Uterus (tissue), 3 donors: ENCODE measurements at regions not wholly inside any gene's neighbourhood (a gene's known extent, or its start where the extent isn't known, plus 50 kb on each side); places are given as distances from the start of the nearest gene placed in this dataset.

ENCODE experiments used
- DNase-seq, 2 donors: peaks; one replicate each; pipeline ENCODE4 v3.0.0-alpha.2; 2019 to 2020
- H3K27ac ChIP-seq, 2 donors: fragments of 200-600 bp; sonication (generic); 1 replicate in 1 of 2; 2 replicates in 1 of 2; pipeline ENCODE4 v1.5.1; 2016 to 2018
- H3K27me3 ChIP-seq, 2 donors: fragments of 200-600 bp; sonication (generic); one replicate each; pipeline ENCODE4 v1.5.1; 2018 to 2019; ENCODE audit warnings: control low read depth in 1 of 2
- H3K36me3 ChIP-seq, 2 donors: fragments of 200-600 bp; sonication (generic); one replicate each; pipeline ENCODE4 v1.5.1; 2019; ENCODE audit warnings: control low read depth in 1 of 2
- H3K4me1 ChIP-seq, 2 donors: fragments of 200-600 bp; sonication (generic); one replicate each; pipeline ENCODE4 v1.5.1; 2018 to 2019; ENCODE audit warnings: control low read depth in 1 of 2
- H3K4me3 ChIP-seq, 2 donors: fragments of 200-600 bp; sonication (generic); 1 replicate in 1 of 2; 2 replicates in 1 of 2; pipeline ENCODE4 v1.5.1; 2018 to 2019; ENCODE audit warnings: mild to moderate bottlenecking in 1 of 2
- H3K9me3 ChIP-seq, 2 donors: fragments of 200-600 bp; sonication (generic); one replicate each; pipeline ENCODE4 v1.5.1; 2019; ENCODE audit warnings: control low read depth in 1 of 2
- POLR2A ChIP-seq, 2 donors: fragments of 450-650 bp; IDR thresholded peaks; one replicate each; pipeline ENCODE4 v1.6.1; 2016; ENCODE audit warnings: antibody characterized with exemption in 2 of 2, mild to moderate bottlenecking in 1 of 2, moderate library complexity in 1 of 2
- intact Hi-C: fragments of 100-400 bp; cut with DNase I; formaldehyde crosslinking; loops from one replicate; pipeline ENCODE4 v1.15.1; 2023; ENCODE audit warnings: low total_unique reads
- TF ChIP-seq, protein P1 (sequence below), 4 experiments: fragments of 200-600 bp in 2 of 4; fragments of 450-650 bp in 2 of 4; sonication (generic) in 2 of 4; IDR thresholded peaks; one replicate each; pipeline ENCODE4 v1.5.1; 2016 to 2019; ENCODE audit warnings: antibody characterized with exemption in 4 of 4, mild to moderate bottlenecking in 2 of 4, moderate library complexity in 1 of 4
- donor health status: DM: yes; HTN: yes; CAD: no.

DNA sequence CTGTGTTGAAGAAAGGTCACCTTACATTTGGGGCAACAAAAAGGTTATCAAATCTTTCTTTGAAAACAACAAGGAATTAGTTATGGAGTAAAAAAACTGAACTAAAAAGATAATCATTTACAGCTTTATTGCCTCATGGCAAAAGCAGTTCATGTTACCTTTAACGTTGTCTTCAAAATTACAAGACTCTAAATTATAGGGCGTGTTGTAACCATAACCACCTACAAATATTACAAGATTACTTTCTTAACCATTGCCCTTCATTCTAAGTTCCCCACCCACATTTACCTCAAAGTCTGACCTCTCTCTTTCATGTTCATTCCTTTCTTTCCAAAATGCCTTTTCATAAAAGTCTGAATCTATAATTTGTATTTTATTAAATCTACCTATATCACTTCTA, 74.6 kb upstream of the LRATD1 start:
- Histone ChIP-seq H3K9me3 (no peaks in the 10 kb centered on the region), H3K4me1 (no peaks in the 10 kb centered on the region), H3K4me3 (no peak overlapping the region), H3K27me3 (no peaks in the 10 kb centered on the region), H3K36me3 (no peaks in the 10 kb centered on the region), H3K27ac (no peak overlapping the region)
- no peak for TF ChIP-seq POLR2A (IDR thresholded peaks at IDR 0.05)
- TF ChIP-seq, protein P1, sequence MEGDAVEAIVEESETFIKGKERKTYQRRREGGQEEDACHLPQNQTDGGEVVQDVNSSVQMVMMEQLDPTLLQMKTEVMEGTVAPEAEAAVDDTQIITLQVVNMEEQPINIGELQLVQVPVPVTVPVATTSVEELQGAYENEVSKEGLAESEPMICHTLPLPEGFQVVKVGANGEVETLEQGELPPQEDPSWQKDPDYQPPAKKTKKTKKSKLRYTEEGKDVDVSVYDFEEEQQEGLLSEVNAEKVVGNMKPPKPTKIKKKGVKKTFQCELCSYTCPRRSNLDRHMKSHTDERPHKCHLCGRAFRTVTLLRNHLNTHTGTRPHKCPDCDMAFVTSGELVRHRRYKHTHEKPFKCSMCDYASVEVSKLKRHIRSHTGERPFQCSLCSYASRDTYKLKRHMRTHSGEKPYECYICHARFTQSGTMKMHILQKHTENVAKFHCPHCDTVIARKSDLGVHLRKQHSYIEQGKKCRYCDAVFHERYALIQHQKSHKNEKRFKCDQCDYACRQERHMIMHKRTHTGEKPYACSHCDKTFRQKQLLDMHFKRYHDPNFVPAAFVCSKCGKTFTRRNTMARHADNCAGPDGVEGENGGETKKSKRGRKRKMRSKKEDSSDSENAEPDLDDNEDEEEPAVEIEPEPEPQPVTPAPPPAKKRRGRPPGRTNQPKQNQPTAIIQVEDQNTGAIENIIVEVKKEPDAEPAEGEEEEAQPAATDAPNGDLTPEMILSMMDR (IDR thresholded peaks at IDR 0.05) = no peak
- no peak for DNase-seq
- intact Hi-C loops = no loop called here

DNA sequence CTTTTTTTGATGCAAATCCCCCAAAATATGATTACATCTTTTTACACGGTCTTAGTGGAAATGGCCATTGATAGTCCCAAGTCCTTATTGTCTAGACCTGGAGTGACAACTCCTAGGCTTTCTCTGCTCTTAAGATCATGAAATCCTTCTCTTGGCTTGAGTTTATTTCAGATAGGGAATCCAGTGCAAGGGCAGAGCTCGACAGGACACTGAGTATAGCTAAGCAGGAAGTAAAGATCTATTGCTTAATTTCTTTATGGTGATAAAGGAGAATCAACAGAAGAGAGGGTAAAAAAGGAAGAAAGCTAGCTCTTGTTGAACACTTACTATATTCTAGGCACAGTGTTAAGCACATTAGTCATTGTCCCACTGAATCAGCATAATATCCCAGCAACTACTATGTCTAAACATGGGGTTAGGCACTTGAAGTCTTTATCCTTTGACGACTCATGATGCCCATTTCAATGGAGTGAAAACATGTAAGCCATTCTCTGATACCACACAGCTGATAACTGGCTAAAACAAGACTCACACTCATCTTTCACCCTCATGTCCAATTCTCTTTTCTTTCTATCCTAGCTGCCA, 74.1 kb upstream of the LRATD1 start:
- no peak for TF ChIP-seq POLR2A (IDR thresholded peaks at IDR 0.05)
- TF ChIP-seq, protein P1 (IDR thresholded peaks at IDR 0.05) = no peak
- no peaks in the 10 kb centered on the region for H3K27me3 ChIP-seq
- H3K9me3 ChIP-seq = no peaks in the 10 kb centered on the region
- H3K4me3 ChIP-seq = no peak overlapping the region
- H3K36me3 ChIP-seq = no peaks in the 10 kb centered on the region
- no peak for DNase-seq
- no peaks in the 10 kb centered on the region for H3K4me1 ChIP-seq
- intact Hi-C loops = no loop called here
- H3K27ac ChIP-seq = no peak overlapping the region

DNA sequence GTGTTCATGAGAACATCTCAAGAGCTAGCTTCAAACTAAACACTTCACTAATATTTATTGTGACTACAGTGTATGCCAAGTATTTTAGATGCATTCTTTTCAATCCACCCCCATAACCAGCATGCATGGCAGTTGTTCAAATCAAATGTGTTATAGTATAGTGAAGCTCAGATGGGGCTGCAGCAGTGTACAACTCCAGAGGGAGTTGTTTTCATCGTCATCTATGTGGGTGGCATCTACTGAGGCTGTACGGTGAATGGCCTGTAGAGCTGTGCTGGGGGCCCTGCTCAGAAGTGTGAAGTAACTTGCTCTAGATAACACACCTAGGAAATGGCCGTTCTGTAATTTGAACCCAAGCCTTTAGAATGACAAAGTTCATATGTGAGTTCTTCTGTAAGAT, 71.8 kb upstream of the LRATD1 start:
- H3K4me1 ChIP-seq = no peaks in the 10 kb centered on the region
- H3K27me3 ChIP-seq = no peaks in the 10 kb centered on the region
- TF ChIP-seq POLR2A (IDR thresholded peaks at IDR 0.05) = no peak
- TF ChIP-seq, protein P1 (IDR thresholded peaks at IDR 0.05) = no peak
- no peaks in the 10 kb centered on the region for H3K9me3 ChIP-seq
- no peak overlapping the region for H3K27ac ChIP-seq
- H3K4me3 ChIP-seq = no peak overlapping the region
- no peak for DNase-seq
- intact Hi-C loops = no loop called here
- H3K36me3 ChIP-seq = no peaks in the 10 kb centered on the region

DNA sequence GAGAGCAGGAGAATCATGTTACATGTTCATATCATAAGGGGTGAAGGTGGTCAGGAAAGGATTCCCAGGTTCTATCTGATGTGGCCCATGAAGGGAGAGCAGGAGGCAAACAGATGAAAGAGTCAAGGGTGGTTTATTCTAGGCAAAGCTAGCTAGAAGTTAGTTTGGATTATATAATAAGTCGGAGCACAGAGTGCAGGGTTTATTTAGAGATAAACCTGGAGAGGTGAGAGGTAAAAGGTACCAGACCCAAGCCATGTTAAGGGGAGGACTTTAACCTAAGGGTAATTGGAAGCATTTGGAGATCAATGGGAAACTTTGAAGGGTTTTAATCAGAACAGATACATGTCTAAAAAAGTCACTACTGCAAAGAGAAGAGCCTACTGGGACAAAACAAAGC, 69.2 kb upstream of the LRATD1 start:
- H3K4me3 ChIP-seq = no peak overlapping the region
- no peak for DNase-seq
- intact Hi-C loops = no loop called here
- no peaks in the 10 kb centered on the region for H3K4me1 ChIP-seq
- no peaks in the 10 kb centered on the region for H3K9me3 ChIP-seq
- no peak overlapping the region for H3K27ac ChIP-seq
- no peaks in the 10 kb centered on the region for H3K36me3 ChIP-seq
- H3K27me3 ChIP-seq = no peaks in the 10 kb centered on the region
- TF ChIP-seq, protein P1 (IDR thresholded peaks at IDR 0.05) = no peak
- TF ChIP-seq POLR2A (IDR thresholded peaks at IDR 0.05) = no peak

GRCh38 chr2:14565666-14566065, 66.9 kb upstream of the LRATD1 start:
- TF ChIP-seq, protein P1 (IDR thresholded peaks at IDR 0.05) = no peak
- TF ChIP-seq POLR2A (IDR thresholded peaks at IDR 0.05) = no peak
- Histone ChIP-seq H3K4me3 (no peak overlapping the region), H3K36me3 (no peaks in the 10 kb centered on the region), H3K27ac (no peak overlapping the region), H3K9me3 (no peaks in the 10 kb centered on the region), H3K4me1 (no peaks in the 10 kb centered on the region), H3K27me3 (no peaks in the 10 kb centered on the region)
- intact Hi-C loops = no loop called here
- DNase-seq = no peak
